ENCODE measurements at regions not wholly inside any gene's neighbourhood (a gene's known extent, or its start where the extent isn't known, plus 50 kb on each side); places are given as distances from the start of the nearest gene placed in this dataset.

DNA sequence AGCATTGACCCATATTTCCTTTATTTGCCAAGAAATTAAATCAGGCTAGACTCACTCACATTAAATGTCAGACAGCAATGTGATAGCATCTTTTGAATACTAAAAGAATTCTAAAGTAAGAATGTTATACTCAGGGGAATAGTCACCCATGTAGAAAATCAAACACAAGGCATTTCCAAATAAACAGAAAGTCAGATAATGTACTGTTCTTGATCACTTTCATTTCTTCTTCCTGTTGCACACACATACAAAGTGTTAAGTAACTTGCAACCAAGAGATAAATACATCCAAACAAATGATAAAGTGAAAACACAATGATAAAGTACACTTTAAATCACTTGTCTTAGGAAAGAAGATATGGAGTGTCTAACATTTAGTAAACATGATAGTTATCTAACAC lies 1366.6 kb upstream of the MIR17HG start:
- no peaks in the 10 kb centered on the region for H3K9me2 ChIP-seq (replicated peaks; ENCODE audit: insufficient read depth, low read length)
- H3K36me3 ChIP-seq (ENCODE audit: low read length): no peaks in the 10 kb centered on the region
- H3K27me3 ChIP-seq (ENCODE audit: low read length): no peaks in the 10 kb centered on the region
- no peaks in the 10 kb centered on the region for H4K20me1 ChIP-seq (ENCODE audit: low read depth, low read length)
- no peaks in the 10 kb centered on the region for H3F3A ChIP-seq (ENCODE audit: insufficient read depth)
- H3K9ac ChIP-seq (ENCODE audit: low read length): no peak overlapping the region
- no peaks in the 10 kb centered on the region for H3K79me2 ChIP-seq (ENCODE audit: insufficient read depth, low read length)
- no peaks in the 10 kb centered on the region for H3K9me3 ChIP-seq (ENCODE audit: insufficient read depth, low read length)
- no peak overlapping the region for H2AFZ ChIP-seq (ENCODE audit: low read depth, low read length, severe bottlenecking)
- H3K4me2 ChIP-seq (ENCODE audit: low read depth, low read length, poor library complexity, severe bottlenecking): no peak overlapping the region
- no peak overlapping the region for H3K4me3 ChIP-seq (ENCODE audit: insufficient read depth, low read length, poor library complexity, severe bottlenecking)
- no peak overlapping the region for H3K27ac ChIP-seq (ENCODE audit: low read depth, low read length)
- TF ChIP-seq, protein P1, sequence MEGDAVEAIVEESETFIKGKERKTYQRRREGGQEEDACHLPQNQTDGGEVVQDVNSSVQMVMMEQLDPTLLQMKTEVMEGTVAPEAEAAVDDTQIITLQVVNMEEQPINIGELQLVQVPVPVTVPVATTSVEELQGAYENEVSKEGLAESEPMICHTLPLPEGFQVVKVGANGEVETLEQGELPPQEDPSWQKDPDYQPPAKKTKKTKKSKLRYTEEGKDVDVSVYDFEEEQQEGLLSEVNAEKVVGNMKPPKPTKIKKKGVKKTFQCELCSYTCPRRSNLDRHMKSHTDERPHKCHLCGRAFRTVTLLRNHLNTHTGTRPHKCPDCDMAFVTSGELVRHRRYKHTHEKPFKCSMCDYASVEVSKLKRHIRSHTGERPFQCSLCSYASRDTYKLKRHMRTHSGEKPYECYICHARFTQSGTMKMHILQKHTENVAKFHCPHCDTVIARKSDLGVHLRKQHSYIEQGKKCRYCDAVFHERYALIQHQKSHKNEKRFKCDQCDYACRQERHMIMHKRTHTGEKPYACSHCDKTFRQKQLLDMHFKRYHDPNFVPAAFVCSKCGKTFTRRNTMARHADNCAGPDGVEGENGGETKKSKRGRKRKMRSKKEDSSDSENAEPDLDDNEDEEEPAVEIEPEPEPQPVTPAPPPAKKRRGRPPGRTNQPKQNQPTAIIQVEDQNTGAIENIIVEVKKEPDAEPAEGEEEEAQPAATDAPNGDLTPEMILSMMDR (IDR thresholded peaks at IDR 0.05; ENCODE audit: insufficient read depth, low read length, poor library complexity, severe bottlenecking): no peak
- no peak for TF ChIP-seq EZH2phosphoT487 (conservative IDR thresholded peaks at IDR 0.05; ENCODE audit: low read length)

DNA sequence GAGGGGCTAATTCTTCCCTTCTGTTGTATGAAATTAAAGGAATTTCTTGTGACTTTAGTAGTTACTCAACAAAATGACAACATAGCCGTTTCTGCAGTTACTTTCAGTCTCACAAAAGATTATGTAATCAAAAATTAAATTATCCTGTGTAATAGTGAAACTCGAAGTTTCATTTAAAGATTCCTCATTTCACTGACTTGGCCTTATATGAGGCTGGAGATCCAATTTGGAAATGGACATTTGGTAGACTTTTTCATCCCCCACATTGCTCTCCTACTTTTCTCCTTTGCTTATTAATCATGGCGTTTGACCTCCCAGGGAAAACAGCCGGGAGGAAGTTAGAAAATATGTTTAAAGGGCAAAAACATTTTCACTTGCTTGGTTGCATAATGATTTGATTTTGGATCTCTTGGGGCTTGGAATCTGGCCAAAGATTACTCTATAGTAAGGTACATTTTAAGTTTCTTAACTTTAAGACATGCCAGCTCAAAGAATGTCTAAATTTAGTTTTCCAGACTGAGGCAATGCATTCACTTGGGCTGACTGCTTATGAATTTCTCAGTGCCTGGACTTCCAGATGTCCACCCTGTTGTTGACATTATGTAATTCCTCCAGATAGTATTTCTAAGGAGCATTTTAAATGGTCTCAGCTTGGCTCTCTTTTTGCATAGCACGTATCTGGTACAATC lies 1364.9 kb upstream of the MIR17HG start:
- Histone ChIP-seq H4K20me1 (ENCODE audit: low read depth, low read length) (no peaks in the 10 kb centered on the region), H3K4me2 (ENCODE audit: low read depth, low read length, poor library complexity, severe bottlenecking) (no peak overlapping the region), H3F3A (ENCODE audit: insufficient read depth) (no peaks in the 10 kb centered on the region), H3K9me2 (replicated peaks; ENCODE audit: insufficient read depth, low read length) (no peaks in the 10 kb centered on the region), H3K27me3 (ENCODE audit: low read length) (no peaks in the 10 kb centered on the region), H3K79me2 (ENCODE audit: insufficient read depth, low read length) (no peaks in the 10 kb centered on the region), H3K4me3 (ENCODE audit: insufficient read depth, low read length, poor library complexity, severe bottlenecking) (no peak overlapping the region), H3K9ac (ENCODE audit: low read length) (no peak overlapping the region), H3K9me3 (ENCODE audit: insufficient read depth, low read length) (no peaks in the 10 kb centered on the region), H2AFZ (ENCODE audit: low read depth, low read length, severe bottlenecking) (no peak overlapping the region), H3K36me3 (ENCODE audit: low read length) (no peaks in the 10 kb centered on the region), H3K27ac (ENCODE audit: low read depth, low read length) (no peak overlapping the region)
- TF ChIP-seq EZH2phosphoT487 (conservative IDR thresholded peaks at IDR 0.05; ENCODE audit: low read length): no peak
- TF ChIP-seq, protein P1 (IDR thresholded peaks at IDR 0.05; ENCODE audit: insufficient read depth, low read length, poor library complexity, severe bottlenecking): no peak

DNA sequence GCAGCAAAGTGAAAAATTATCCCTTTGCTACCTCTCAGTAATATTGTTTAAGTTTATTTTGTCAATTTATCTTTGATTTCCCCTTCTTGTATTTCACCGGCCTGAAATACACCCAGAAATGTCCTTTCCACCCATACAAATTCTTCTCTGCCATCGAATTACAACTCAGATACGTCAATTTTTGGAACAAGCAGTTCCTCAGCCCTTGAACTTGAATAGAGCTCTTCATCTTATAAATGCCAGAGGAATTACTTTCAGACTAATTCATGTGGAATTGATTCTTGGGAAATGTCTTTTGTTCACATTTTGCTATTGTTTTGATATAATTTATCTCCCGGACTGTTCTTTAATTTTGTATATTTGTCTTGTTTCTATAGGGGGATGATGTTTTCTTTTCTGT lies 1359.3 kb upstream of the MIR17HG start:
- H3K9ac ChIP-seq (ENCODE audit: low read length): no peak overlapping the region
- H3K4me2 ChIP-seq (ENCODE audit: low read depth, low read length, poor library complexity, severe bottlenecking): no peak overlapping the region
- H2AFZ ChIP-seq (ENCODE audit: low read depth, low read length, severe bottlenecking): no peak overlapping the region
- H3K79me2 ChIP-seq (ENCODE audit: insufficient read depth, low read length): no peaks in the 10 kb centered on the region
- H3K27me3 ChIP-seq (ENCODE audit: low read length): no peaks in the 10 kb centered on the region
- H3F3A ChIP-seq (ENCODE audit: insufficient read depth): no peaks in the 10 kb centered on the region
- H3K9me2 ChIP-seq (replicated peaks; ENCODE audit: insufficient read depth, low read length): no peaks in the 10 kb centered on the region
- no peak overlapping the region for H3K4me3 ChIP-seq (ENCODE audit: insufficient read depth, low read length, poor library complexity, severe bottlenecking)
- TF ChIP-seq, protein P1 (IDR thresholded peaks at IDR 0.05; ENCODE audit: insufficient read depth, low read length, poor library complexity, severe bottlenecking): no peak
- no peak for TF ChIP-seq EZH2phosphoT487 (conservative IDR thresholded peaks at IDR 0.05; ENCODE audit: low read length)
- H3K36me3 ChIP-seq (ENCODE audit: low read length): no peaks in the 10 kb centered on the region
- H3K27ac ChIP-seq (ENCODE audit: low read depth, low read length): no peak overlapping the region
- no peaks in the 10 kb centered on the region for H4K20me1 ChIP-seq (ENCODE audit: low read depth, low read length)
- H3K9me3 ChIP-seq (ENCODE audit: insufficient read depth, low read length): no peaks in the 10 kb centered on the region
